ENCODE measurements at regions not wholly inside any gene's neighbourhood (a gene's known extent, or its start where the extent isn't known, plus 50 kb on each side); places are given as distances from the start of the nearest gene placed in this dataset.

GRCh38 chr6:119881416-119881815 lies 531.9 kb upstream of the MAN1A1 start:
- no peak for TF ChIP-seq COPS2 (conservative IDR thresholded peaks at IDR 0.05)
- no peak for TF ChIP-seq OTX1 (CRISPR knock-in tag; IDR thresholded peaks at IDR 0.05)
- TF ChIP-seq ZNF586 (CRISPR knock-in tag; conservative IDR thresholded peaks at IDR 0.05) = no peak
- no peaks in the 10 kb centered on the region for H3K9me3 ChIP-seq (replicated peaks; ENCODE audit: control insufficient read depth, insufficient read depth, low read depth, low read length)
- FAIRE-seq (no peak), ATAC-seq (no peak), DNase-seq (ENCODE audit: extremely low read depth in 1 of 4, low spot score in 3 of 4) (no peak)
- H3K4me2 ChIP-seq (ENCODE audit: insufficient read depth, low read length) = no peak overlapping the region
- BruUV-seq (replicated peaks) = no TSS peak
- intact Hi-C loops (cut with micrococcal nuclease) = no loop called here
- no peaks in the 10 kb centered on the region for H3K9me1 ChIP-seq (ENCODE audit: control insufficient read depth, insufficient read depth, low read length)
- no peaks in the 10 kb centered on the region for H3K79me2 ChIP-seq (ENCODE audit: control insufficient read depth, insufficient read depth, low read length)
- H3K36me3 ChIP-seq (ENCODE audit: control insufficient read depth, insufficient read depth, low read length) = no peaks in the 10 kb centered on the region
- ChIA-PET POLR2A (interaction anchor here (0.9 kb wide), 1 partner anchor 35 kb away, joined by 3 read pairs; no protein-coding TSS in a partner anchor), CTCF (ENCODE audit: low intra/inter-chr PET ratio) (no interaction called here)
- H3K27ac ChIP-seq (ENCODE audit: extremely low read depth, low read depth, low read length) = no peak overlapping the region
- H3K4me1 ChIP-seq (replicated peaks in 1 of 2; ENCODE audit: control insufficient read depth in 2 of 2, insufficient read depth in 2 of 2, low read length in 2 of 2) = no peaks in the 10 kb centered on the region
- H2AFZ ChIP-seq (ENCODE audit: low read depth, low read length) = no peak overlapping the region
- H3K4me3 ChIP-seq = no peak overlapping the region
- H4K20me1 ChIP-seq (replicated peaks; ENCODE audit: control insufficient read depth, insufficient read depth, low read length) = no peaks in the 10 kb centered on the region
- in situ Hi-C loops (cut with MboI) = no loop called here
- whole genome bisulfite sequencing (ENCODE audit: insufficient coverage, low coverage, missing lambda C conversion rate) = 0% methylated on average over 1 of the region's 1 CpG
- no peak overlapping the region for H3K9ac ChIP-seq (ENCODE audit: insufficient read depth in 1 of 2, low read depth in 2 of 2, low read length in 2 of 2)
- H3K27me3 ChIP-seq (ENCODE audit: control insufficient read depth in 2 of 2, insufficient read depth in 2 of 2, low read length in 2 of 2) = no peaks in the 10 kb centered on the region

GRCh38 chr6:119880840-119881239 lies 531.3 kb upstream of the MAN1A1 start:
- Histone ChIP-seq H3K4me3 (no peak overlapping the region), H3K79me2 (ENCODE audit: control insufficient read depth, insufficient read depth, low read length) (no peaks in the 10 kb centered on the region), H4K20me1 (replicated peaks; ENCODE audit: control insufficient read depth, insufficient read depth, low read length) (no peaks in the 10 kb centered on the region), H3K27me3 (ENCODE audit: control insufficient read depth in 2 of 2, insufficient read depth in 2 of 2, low read length in 2 of 2) (no peaks in the 10 kb centered on the region), H3K4me2 (ENCODE audit: insufficient read depth, low read length) (no peak overlapping the region), H2AFZ (ENCODE audit: low read depth, low read length) (no peak overlapping the region), H3K36me3 (ENCODE audit: control insufficient read depth, insufficient read depth, low read length) (no peaks in the 10 kb centered on the region), H3K9me1 (ENCODE audit: control insufficient read depth, insufficient read depth, low read length) (no peaks in the 10 kb centered on the region), H3K9me3 (replicated peaks; ENCODE audit: control insufficient read depth, insufficient read depth, low read depth, low read length) (no peaks in the 10 kb centered on the region), H3K4me1 (replicated peaks in 1 of 2; ENCODE audit: control insufficient read depth in 2 of 2, insufficient read depth in 2 of 2, low read length in 2 of 2) (no peaks in the 10 kb centered on the region), H3K9ac (ENCODE audit: insufficient read depth in 1 of 2, low read depth in 2 of 2, low read length in 2 of 2) (no peak overlapping the region), H3K27ac (ENCODE audit: extremely low read depth, low read depth, low read length) (no peak overlapping the region)
- intact Hi-C loops (cut with micrococcal nuclease) = no loop called here
- TF ChIP-seq ZNF253 (CRISPR knock-in tag; conservative IDR thresholded peaks at IDR 0.05) = no peak
- TF ChIP-seq NR3C1 (CRISPR knock-in tag; IDR thresholded peaks at IDR 0.05) = no peak
- TF ChIP-seq NFIX (CRISPR knock-in tag; IDR thresholded peaks at IDR 0.05; ENCODE audit: low read depth) = no peak
- no peak for TF ChIP-seq EWSR1 (IDR thresholded peaks at IDR 0.05; ENCODE audit: borderline replicate concordance, low read depth, partially characterized antibody)
- CTCF ChIA-PET (ENCODE audit: low intra/inter-chr PET ratio) = interaction anchor here (0.6 kb wide), 1 partner anchor 32 kb away, joined by 3 read pairs; no protein-coding TSS in a partner anchor
- in situ Hi-C loops (cut with MboI) = no loop called here
- FAIRE-seq (no peak), DNase-seq (ENCODE audit: extremely low read depth in 1 of 4, low spot score in 3 of 4) (no peak), ATAC-seq (no peak)
- POLR2A ChIA-PET = interaction anchor here (0.9 kb wide), 1 partner anchor 34 kb away, joined by 3 read pairs; no protein-coding TSS in a partner anchor
- no TSS peak for BruUV-seq (replicated peaks)
